Stimulated activated CD8-positive, alpha-beta memory T cell treated with anti-CD3 and anti-CD28 coated beads, Interleukin-4, amount 100 ng/mL, for 48 hours (primary cell): ENCODE measurements at regions not wholly inside any gene's neighbourhood (a gene's known extent, or its start where the extent isn't known, plus 50 kb on each side); places are given as distances from the start of the nearest gene placed in this dataset.

Experiments used
- DNase-seq: peaks from one replicate; pipeline ENCODE4 v3.0.0-alpha.2; 2020

GRCh38 chr12:123038966-123039365 is 58.5 kb downstream of the ARL6IP4 start:
- DNase-seq = no peak

GRCh38 chr12:123038486-123038885 is 58.0 kb downstream of the ARL6IP4 start:
- no peak for DNase-seq

GRCh38 chr12:123037791-123038190 is 57.3 kb downstream of the ARL6IP4 start:
- no peak for DNase-seq

GRCh38 chr12:123036466-123037285 is 56.2 kb downstream of the ARL6IP4 start:
- no peak for DNase-seq

GRCh38 chr12:123035841-123036240 is 55.4 kb downstream of the ARL6IP4 start:
- DNase-seq = no peak

- no peak for DNase-seq
These were observed 54.4 kb downstream of the ARL6IP4 start for GRCh38 chr12:123034865-123035264.

- DNase-seq = no peak
These were observed 53.6 kb downstream of the ARL6IP4 start for GRCh38 chr12:123034022-123034541.

- DNase-seq = no peak
These were observed 53.0 kb downstream of the ARL6IP4 start for GRCh38 chr12:123033392-123034021.

GRCh38 chr12:123032736-123033391 is 52.4 kb downstream of the ARL6IP4 start:
- no peak for DNase-seq
